ENCODE measurements at regions not wholly inside any gene's neighbourhood (a gene's known extent, or its start where the extent isn't known, plus 50 kb on each side); places are given as distances from the start of the nearest gene placed in this dataset.

DNA sequence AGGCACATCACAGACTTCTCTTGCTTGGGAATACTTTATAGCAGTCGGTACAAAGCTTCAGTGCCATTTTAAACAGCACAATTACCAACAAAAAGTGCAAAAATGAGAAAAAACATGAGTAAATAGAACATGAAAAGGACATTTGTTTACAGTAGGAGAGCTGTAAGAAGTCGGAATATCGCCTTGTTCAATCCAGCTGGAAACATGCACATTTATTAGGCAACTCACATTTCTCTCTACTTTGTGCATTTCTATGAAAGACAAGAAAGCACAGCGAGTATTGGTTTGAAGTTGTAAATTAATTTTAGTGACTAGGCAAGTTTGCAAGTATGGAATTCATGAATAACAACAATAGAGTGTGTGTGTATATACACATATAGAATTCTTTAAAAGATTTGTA, 484.7 kb downstream of the DACH1 start:
- no peak overlapping the region for H3K4me3 ChIP-seq
- TF ChIP-seq CEBPB (IDR thresholded peaks at IDR 0.05) = no peak
- no peak for TF ChIP-seq FOXS1 (CRISPR knock-in tag; IDR thresholded peaks at IDR 0.05)
- TF ChIP-seq NFE2L2 (conservative IDR thresholded peaks at IDR 0.05; ENCODE audit: low read length) = no peak
- TF ChIP-seq, protein P1, sequence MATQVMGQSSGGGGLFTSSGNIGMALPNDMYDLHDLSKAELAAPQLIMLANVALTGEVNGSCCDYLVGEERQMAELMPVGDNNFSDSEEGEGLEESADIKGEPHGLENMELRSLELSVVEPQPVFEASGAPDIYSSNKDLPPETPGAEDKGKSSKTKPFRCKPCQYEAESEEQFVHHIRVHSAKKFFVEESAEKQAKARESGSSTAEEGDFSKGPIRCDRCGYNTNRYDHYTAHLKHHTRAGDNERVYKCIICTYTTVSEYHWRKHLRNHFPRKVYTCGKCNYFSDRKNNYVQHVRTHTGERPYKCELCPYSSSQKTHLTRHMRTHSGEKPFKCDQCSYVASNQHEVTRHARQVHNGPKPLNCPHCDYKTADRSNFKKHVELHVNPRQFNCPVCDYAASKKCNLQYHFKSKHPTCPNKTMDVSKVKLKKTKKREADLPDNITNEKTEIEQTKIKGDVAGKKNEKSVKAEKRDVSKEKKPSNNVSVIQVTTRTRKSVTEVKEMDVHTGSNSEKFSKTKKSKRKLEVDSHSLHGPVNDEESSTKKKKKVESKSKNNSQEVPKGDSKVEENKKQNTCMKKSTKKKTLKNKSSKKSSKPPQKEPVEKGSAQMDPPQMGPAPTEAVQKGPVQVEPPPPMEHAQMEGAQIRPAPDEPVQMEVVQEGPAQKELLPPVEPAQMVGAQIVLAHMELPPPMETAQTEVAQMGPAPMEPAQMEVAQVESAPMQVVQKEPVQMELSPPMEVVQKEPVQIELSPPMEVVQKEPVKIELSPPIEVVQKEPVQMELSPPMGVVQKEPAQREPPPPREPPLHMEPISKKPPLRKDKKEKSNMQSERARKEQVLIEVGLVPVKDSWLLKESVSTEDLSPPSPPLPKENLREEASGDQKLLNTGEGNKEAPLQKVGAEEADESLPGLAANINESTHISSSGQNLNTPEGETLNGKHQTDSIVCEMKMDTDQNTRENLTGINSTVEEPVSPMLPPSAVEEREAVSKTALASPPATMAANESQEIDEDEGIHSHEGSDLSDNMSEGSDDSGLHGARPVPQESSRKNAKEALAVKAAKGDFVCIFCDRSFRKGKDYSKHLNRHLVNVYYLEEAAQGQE (IDR thresholded peaks at IDR 0.05) = no peak
- TF ChIP-seq RCOR1 (IDR thresholded peaks at IDR 0.05; ENCODE audit: low read depth, low read length) = no peak
- no peak for TF ChIP-seq HOXA7 (CRISPR knock-in tag; IDR thresholded peaks at IDR 0.05)
- TF ChIP-seq HOXB13 (CRISPR knock-in tag; IDR thresholded peaks at IDR 0.05; ENCODE audit: low read depth) = no peak
- TF ChIP-seq BHLHE40 (IDR thresholded peaks at IDR 0.05; ENCODE audit: low read depth, low read length) = no peak
- TF ChIP-seq POLR2A (IDR thresholded peaks at IDR 0.05; ENCODE audit: low read length) = no peak
- TF ChIP-seq HOXB5 (CRISPR knock-in tag; IDR thresholded peaks at IDR 0.05) = no peak
- TF ChIP-seq, protein P2, sequence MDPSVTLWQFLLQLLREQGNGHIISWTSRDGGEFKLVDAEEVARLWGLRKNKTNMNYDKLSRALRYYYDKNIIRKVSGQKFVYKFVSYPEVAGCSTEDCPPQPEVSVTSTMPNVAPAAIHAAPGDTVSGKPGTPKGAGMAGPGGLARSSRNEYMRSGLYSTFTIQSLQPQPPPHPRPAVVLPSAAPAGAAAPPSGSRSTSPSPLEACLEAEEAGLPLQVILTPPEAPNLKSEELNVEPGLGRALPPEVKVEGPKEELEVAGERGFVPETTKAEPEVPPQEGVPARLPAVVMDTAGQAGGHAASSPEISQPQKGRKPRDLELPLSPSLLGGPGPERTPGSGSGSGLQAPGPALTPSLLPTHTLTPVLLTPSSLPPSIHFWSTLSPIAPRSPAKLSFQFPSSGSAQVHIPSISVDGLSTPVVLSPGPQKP (IDR thresholded peaks at IDR 0.05; ENCODE audit: low read depth, low read length) = no peak
- TF ChIP-seq EP300 (IDR thresholded peaks at IDR 0.05) = no peak
- TF ChIP-seq RARB (CRISPR knock-in tag; IDR thresholded peaks at IDR 0.05) = no peak
- TF ChIP-seq SREBF2 (IDR thresholded peaks at IDR 0.05) = no peak
- no peak for TF ChIP-seq HEYL (CRISPR knock-in tag; IDR thresholded peaks at IDR 0.05)
- TF ChIP-seq HES2 (IDR thresholded peaks at IDR 0.05) = no peak
- TF ChIP-seq MAFK (IDR thresholded peaks at IDR 0.05; ENCODE audit: partially characterized antibody) = no peak
- TF ChIP-seq FOSB (CRISPR knock-in tag; IDR thresholded peaks at IDR 0.05) = no peak
- TF ChIP-seq, protein P3, sequence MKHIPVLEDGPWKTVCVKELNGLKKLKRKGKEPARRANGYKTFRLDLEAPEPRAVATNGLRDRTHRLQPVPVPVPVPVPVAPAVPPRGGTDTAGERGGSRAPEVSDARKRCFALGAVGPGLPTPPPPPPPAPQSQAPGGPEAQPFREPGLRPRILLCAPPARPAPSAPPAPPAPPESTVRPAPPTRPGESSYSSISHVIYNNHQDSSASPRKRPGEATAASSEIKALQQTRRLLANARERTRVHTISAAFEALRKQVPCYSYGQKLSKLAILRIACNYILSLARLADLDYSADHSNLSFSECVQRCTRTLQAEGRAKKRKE (CRISPR knock-in tag; IDR thresholded peaks at IDR 0.05; ENCODE audit: low read depth) = no peak
- CTCF ChIA-PET = no interaction called here
- 34% methylated on average over 4 of the region's 4 CpGs for WGBS (ENCODE audit: missing lambda C conversion rate)
- DNase-seq (ENCODE audit: low read depth in 1 of 2, low spot score in 1 of 2) (no peak), FAIRE-seq (no peak), ATAC-seq (no peak)
- no peak overlapping the region for H3K27ac ChIP-seq
- H3K4me2 ChIP-seq = no peak overlapping the region
- H3K9me3 ChIP-seq = no peaks in the 10 kb centered on the region
- no peaks in the 10 kb centered on the region for H3K4me1 ChIP-seq
- POLR2A ChIA-PET = no interaction called here

DNA sequence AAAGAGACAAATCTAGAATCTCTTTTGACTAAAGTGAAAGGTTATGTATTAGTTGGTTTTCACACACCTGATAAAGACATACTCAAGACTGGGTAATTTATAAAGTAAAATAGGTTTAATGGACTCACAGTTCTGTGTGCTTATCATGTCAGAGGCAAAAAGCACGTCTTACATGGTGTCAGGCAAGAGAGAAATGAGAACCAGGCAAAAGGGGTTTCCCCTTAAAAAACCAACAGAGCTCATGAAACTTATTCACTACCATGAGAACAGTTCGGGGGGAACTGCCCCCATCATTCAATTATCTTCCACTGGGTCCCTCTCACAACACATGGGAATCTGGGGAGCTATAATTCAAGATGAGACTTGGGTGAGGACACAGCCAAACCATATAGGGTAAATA, 486.8 kb downstream of the DACH1 start:
- 18% methylated on average over 2 of the region's 2 CpGs for WGBS (ENCODE audit: missing lambda C conversion rate)
- FAIRE-seq = no peak
- no peak overlapping the region for H3K27ac ChIP-seq
- DNase-seq (ENCODE audit: low read depth in 1 of 2, low spot score in 1 of 2) = no peak
- H3K4me3 ChIP-seq = no peak overlapping the region
- no peaks in the 10 kb centered on the region for H3K9me3 ChIP-seq
- ChIA-PET POLR2A (no interaction called here), CTCF (no interaction called here)
- H3K4me1 ChIP-seq = no peaks in the 10 kb centered on the region
- no peak overlapping the region for H3K4me2 ChIP-seq
- ATAC-seq = no peak
- TF ChIP-seq, protein P4, sequence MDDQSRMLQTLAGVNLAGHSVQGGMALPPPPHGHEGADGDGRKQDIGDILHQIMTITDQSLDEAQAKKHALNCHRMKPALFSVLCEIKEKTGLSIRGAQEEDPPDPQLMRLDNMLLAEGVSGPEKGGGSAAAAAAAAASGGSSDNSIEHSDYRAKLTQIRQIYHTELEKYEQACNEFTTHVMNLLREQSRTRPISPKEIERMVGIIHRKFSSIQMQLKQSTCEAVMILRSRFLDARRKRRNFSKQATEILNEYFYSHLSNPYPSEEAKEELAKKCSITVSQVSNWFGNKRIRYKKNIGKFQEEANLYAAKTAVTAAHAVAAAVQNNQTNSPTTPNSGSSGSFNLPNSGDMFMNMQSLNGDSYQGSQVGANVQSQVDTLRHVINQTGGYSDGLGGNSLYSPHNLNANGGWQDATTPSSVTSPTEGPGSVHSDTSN (IDR thresholded peaks at IDR 0.05) = no peak
- TF ChIP-seq HOXB13 (CRISPR knock-in tag; IDR thresholded peaks at IDR 0.05; ENCODE audit: low read depth) = no peak
- TF ChIP-seq EHMT2 (IDR thresholded peaks at IDR 0.05; ENCODE audit: low read depth) = no peak
